H9 (cell line): ENCODE measurements at regions not wholly inside any gene's neighbourhood (a gene's known extent, or its start where the extent isn't known, plus 50 kb on each side); places are given as distances from the start of the nearest gene placed in this dataset.

Source experiments
- DNase-seq: peaks from one replicate; pipeline ENCODE4 v3.0.0-alpha.2; 2017
- H2AFZ ChIP-seq: one replicate; pipeline ENCODE4 v1.6.1; 2013; ENCODE audit warnings: mild to moderate bottlenecking, low read length, control low read depth, moderate library complexity
- H2AK5ac ChIP-seq: 2 replicates; pipeline ENCODE4 v1.6.1; 2013; ENCODE audit warnings: low read length, control low read depth, mixed read lengths; ENCODE audit not compliant: insufficient read length
- H2BK120ac ChIP-seq: one replicate; pipeline ENCODE4 v1.6.1; 2013; ENCODE audit warnings: low read depth, mild to moderate bottlenecking, low read length, control low read depth, inconsistent platforms; ENCODE audit not compliant: poor library complexity, severe bottlenecking
- H2BK12ac ChIP-seq: 2 replicates; pipeline ENCODE4 v1.6.1; 2013; ENCODE audit warnings: low read length, control low read depth, mixed read lengths, low read depth; ENCODE audit not compliant: insufficient read length
- H2BK15ac ChIP-seq: 2 replicates; pipeline ENCODE4 v1.6.1; 2013; ENCODE audit warnings: low read depth, low read length, control low read depth
- H2BK20ac ChIP-seq: one replicate; pipeline ENCODE4 v1.6.1; 2013; ENCODE audit warnings: low read depth, mild to moderate bottlenecking, low read length, control low read depth, inconsistent platforms; ENCODE audit not compliant: poor library complexity, severe bottlenecking
- H2BK5ac ChIP-seq: 2 replicates; pipeline ENCODE4 v1.6.1; 2013; ENCODE audit warnings: low read length, control low read depth, mixed read lengths; ENCODE audit not compliant: insufficient read length
- H3K14ac ChIP-seq: 2 replicates; pipeline ENCODE4 v1.6.1; 2013; ENCODE audit warnings: low read length, control low read depth; ENCODE audit not compliant: insufficient read depth
- H3K18ac ChIP-seq: 2 replicates; pipeline ENCODE4 v1.6.1; 2013; ENCODE audit warnings: low read depth, mild to moderate bottlenecking, mixed read lengths, low read length, control low read depth; ENCODE audit not compliant: insufficient read length
- H3K23ac ChIP-seq: 2 replicates; pipeline ENCODE4 v1.6.1; 2013; ENCODE audit warnings: low read length, control low read depth, mixed read lengths, low read depth; ENCODE audit not compliant: insufficient read length
- H3K23me2 ChIP-seq: 2 replicates; pipeline ENCODE4 v1.6.1; 2013; ENCODE audit warnings: low read depth, mild to moderate bottlenecking, mixed read lengths, low read length, control low read depth; ENCODE audit not compliant: insufficient read length, poor library complexity, severe bottlenecking
- H3K27ac ChIP-seq: 2 replicates; pipeline ENCODE4 v1.5.1; 2013; ENCODE audit warnings: low read length, control low read depth, mixed read lengths, low read depth; ENCODE audit not compliant: insufficient read length
- H3K27me3 ChIP-seq: 2 replicates; pipeline ENCODE4 v1.6.1; 2013; ENCODE audit warnings: low read length, control low read depth, inconsistent platforms; ENCODE audit not compliant: insufficient read depth
- H3K4ac ChIP-seq: 2 replicates; pipeline ENCODE4 v1.6.1; 2013; ENCODE audit warnings: low read depth, mild to moderate bottlenecking, control low read depth, inconsistent platforms, low read length, moderate library complexity
- H3K4me1 ChIP-seq: 2 replicates; pipeline ENCODE4 v1.6.1; 2013; ENCODE audit warnings: low read length, control low read depth, inconsistent platforms; ENCODE audit not compliant: insufficient read depth
- H3K4me2 ChIP-seq: 2 replicates; pipeline ENCODE4 v1.6.1; 2013; ENCODE audit warnings: low read length, control low read depth, mixed read lengths; ENCODE audit not compliant: insufficient read length, insufficient read depth
- H3K56ac ChIP-seq: 2 replicates; pipeline ENCODE4 v1.6.1; 2013; ENCODE audit warnings: low read depth, mild to moderate bottlenecking, mixed read lengths, low read length, control low read depth; ENCODE audit not compliant: insufficient read length
- H3K79me1 ChIP-seq: 2 replicates; pipeline ENCODE4 v1.6.1; 2013; ENCODE audit warnings: low read depth, mild to moderate bottlenecking, moderate library complexity, low read length, control low read depth, inconsistent platforms; ENCODE audit not compliant: insufficient read depth, poor library complexity, severe bottlenecking
- H3K79me2 ChIP-seq: 2 replicates; pipeline ENCODE4 v1.6.1; 2013; ENCODE audit warnings: low read length, control low read depth, inconsistent platforms; ENCODE audit not compliant: insufficient read depth
- H3K9ac ChIP-seq: 2 replicates; pipeline ENCODE4 v1.6.1; 2013; ENCODE audit warnings: low read length, control low read depth, mixed read lengths; ENCODE audit not compliant: insufficient read length; ENCODE audit errors: extremely low read depth
- H3K9me3 ChIP-seq: one replicate; pipeline ENCODE4 v1.6.1; 2013; ENCODE audit warnings: low read depth, low read length, inconsistent platforms; ENCODE audit not compliant: control insufficient read depth
- H3T11ph ChIP-seq: one replicate; pipeline ENCODE4 v1.6.1; 2013; ENCODE audit warnings: mild to moderate bottlenecking, low read length, control low read depth, inconsistent platforms
- H4K20me1 ChIP-seq: one replicate; pipeline ENCODE4 v1.6.1; 2013; ENCODE audit not compliant: control insufficient read depth, insufficient read length, insufficient read depth
- H4K5ac ChIP-seq: 2 replicates; pipeline ENCODE4 v1.6.1; 2013; ENCODE audit warnings: low read depth, mild to moderate bottlenecking, mixed read lengths, low read length, control low read depth; ENCODE audit not compliant: insufficient read length
- H4K8ac ChIP-seq: replicated peaks from 2 replicates; pipeline ENCODE4 v1.6.1; 2013; ENCODE audit warnings: low read length, control low read depth, mixed read lengths, low read depth; ENCODE audit not compliant: insufficient read length
- H4K91ac ChIP-seq: 2 replicates; pipeline ENCODE4 v1.6.1; 2013; ENCODE audit warnings: low read depth, mild to moderate bottlenecking, moderate library complexity, mixed read lengths, low read length, control low read depth; ENCODE audit not compliant: insufficient read length
- H3K27ac Mint-ChIP-seq, 3 experiments: 2 replicates in 2 of 3; 3 replicates in 1 of 3; pipeline ENCODE4 v1.8.0; 2020 to 2021; ENCODE audit warnings: mixed read lengths in 3 of 3, mild to moderate bottlenecking in 1 of 3, moderate library complexity in 1 of 3
- H3K27me3 Mint-ChIP-seq: 2 replicates; pipeline ENCODE4 v1.8.0; 2021; ENCODE audit warnings: low read depth, mild to moderate bottlenecking, moderate library complexity, mixed read lengths
- H3K36me3 Mint-ChIP-seq, 3 experiments: 2 replicates in 2 of 3; 3 replicates in 1 of 3; pipeline ENCODE4 v1.8.0; 2020 to 2021; ENCODE audit warnings: low read depth in 3 of 3, mixed read lengths in 3 of 3; ENCODE audit not compliant: insufficient read depth in 1 of 3
- H3K4me1 Mint-ChIP-seq, 2 experiments: 2 replicates each; pipeline ENCODE4 v1.8.0; 2020; ENCODE audit warnings: mixed read lengths in 2 of 2
- H3K4me3 Mint-ChIP-seq, 2 experiments: 2 replicates in 1 of 2; 3 replicates in 1 of 2; pipeline ENCODE4 v1.8.0; 2020 to 2021; ENCODE audit warnings: mild to moderate bottlenecking in 2 of 2, mixed read lengths in 2 of 2, moderate library complexity in 1 of 2
- H3K9me3 Mint-ChIP-seq, 2 experiments: 2 replicates in 1 of 2; 3 replicates in 1 of 2; pipeline ENCODE4 v1.8.0; 2020; ENCODE audit warnings: mild to moderate bottlenecking in 2 of 2, mixed read lengths in 2 of 2, moderate library complexity in 1 of 2
- WGBS: extraction: QIAGEN DNeasy Blood & Tissue Kit; methylation state at CpG from one replicate; pipeline ENCODE4 v1.1.7; 2013; ENCODE audit warnings: missing lambda C conversion rate, low lambda C conversion rate, mixed read lengths; ENCODE audit not compliant: insufficient read length; ENCODE audit errors: extremely low coverage; 5-methylcytosine and 5-hydroxymethylcytosine counted together
- TF ChIP-seq, protein P1 (sequence below): fragments of 200-600 bp; sonication (generic); conservative IDR thresholded peaks from 3 replicates; pipeline ENCODE4 v1.8.0; 2021; ENCODE audit warnings: antibody characterized with exemption, mild to moderate bottlenecking

GRCh38 chr10:61284222-61284890 is 168.8 kb downstream of the TMEM26 start:
- no peak overlapping the region for H2AFZ ChIP-seq
- H3K23me2 ChIP-seq = no peaks in the 10 kb centered on the region
- no peak overlapping the region for H3K56ac ChIP-seq
- H2BK15ac ChIP-seq = no peak overlapping the region
- H4K8ac ChIP-seq = no peak overlapping the region
- H3K4ac ChIP-seq = no peak overlapping the region
- H2BK12ac ChIP-seq = no peak overlapping the region
- no peak overlapping the region for H4K5ac ChIP-seq
- H4K20me1 ChIP-seq = no peaks in the 10 kb centered on the region
- no peak overlapping the region for H3K18ac ChIP-seq
- H3K36me3 Mint-ChIP-seq = no peaks in the 10 kb centered on the region; a peak in 1 of 7 replicates
- TF ChIP-seq, protein P1, sequence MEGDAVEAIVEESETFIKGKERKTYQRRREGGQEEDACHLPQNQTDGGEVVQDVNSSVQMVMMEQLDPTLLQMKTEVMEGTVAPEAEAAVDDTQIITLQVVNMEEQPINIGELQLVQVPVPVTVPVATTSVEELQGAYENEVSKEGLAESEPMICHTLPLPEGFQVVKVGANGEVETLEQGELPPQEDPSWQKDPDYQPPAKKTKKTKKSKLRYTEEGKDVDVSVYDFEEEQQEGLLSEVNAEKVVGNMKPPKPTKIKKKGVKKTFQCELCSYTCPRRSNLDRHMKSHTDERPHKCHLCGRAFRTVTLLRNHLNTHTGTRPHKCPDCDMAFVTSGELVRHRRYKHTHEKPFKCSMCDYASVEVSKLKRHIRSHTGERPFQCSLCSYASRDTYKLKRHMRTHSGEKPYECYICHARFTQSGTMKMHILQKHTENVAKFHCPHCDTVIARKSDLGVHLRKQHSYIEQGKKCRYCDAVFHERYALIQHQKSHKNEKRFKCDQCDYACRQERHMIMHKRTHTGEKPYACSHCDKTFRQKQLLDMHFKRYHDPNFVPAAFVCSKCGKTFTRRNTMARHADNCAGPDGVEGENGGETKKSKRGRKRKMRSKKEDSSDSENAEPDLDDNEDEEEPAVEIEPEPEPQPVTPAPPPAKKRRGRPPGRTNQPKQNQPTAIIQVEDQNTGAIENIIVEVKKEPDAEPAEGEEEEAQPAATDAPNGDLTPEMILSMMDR = peak; percentile 81
- no peaks in the 10 kb centered on the region for H3K9me3 Mint-ChIP-seq
- H3T11ph ChIP-seq = no peak overlapping the region
- H3K4me1 Mint-ChIP-seq = peaks cover 0 to 2% of the 10 kb centered on the region in 2 experiments; a peak in 1 of 4 replicates
- no peaks in the 10 kb centered on the region for H3K27me3 Mint-ChIP-seq
- no peak overlapping the region for H3K27ac Mint-ChIP-seq
- H2BK20ac ChIP-seq = no peak overlapping the region
- no peak overlapping the region for H2AK5ac ChIP-seq
- no peak overlapping the region for H2BK5ac ChIP-seq
- H3K27me3 ChIP-seq = no peaks in the 10 kb centered on the region
- no peaks in the 10 kb centered on the region for H3K79me2 ChIP-seq
- no peak overlapping the region for H3K23ac ChIP-seq
- H3K79me1 ChIP-seq = no peaks in the 10 kb centered on the region
- H3K9ac ChIP-seq = no peak overlapping the region
- no peak overlapping the region for H3K14ac ChIP-seq
- H3K4me1 ChIP-seq = no peaks in the 10 kb centered on the region
- H3K27ac ChIP-seq = no peak overlapping the region
- no peak overlapping the region for H3K4me2 ChIP-seq
- WGBS = no CpG with 5 or more reads among the region's 5 CpGs
- no peak overlapping the region for H3K4me3 Mint-ChIP-seq
- H3K9me3 ChIP-seq = no peaks in the 10 kb centered on the region
- no peak for DNase-seq
- H2BK120ac ChIP-seq = no peak overlapping the region
- no peak overlapping the region for H4K91ac ChIP-seq
